Neural cell (in vitro differentiated cells): ENCODE measurements at regions not wholly inside any gene's neighbourhood (a gene's known extent, or its start where the extent isn't known, plus 50 kb on each side); places are given as distances from the start of the nearest gene placed in this dataset.

Experiments
- EP300 ChIP-seq: fragments of 450-650 bp; conservative IDR thresholded peaks from 2 replicates; pipeline ENCODE4 v1.6.1; 2014; ENCODE audit warnings: antibody characterized with exemption, mild to moderate bottlenecking, moderate library complexity; ENCODE audit not compliant: poor library complexity, severe bottlenecking
- EZH2 ChIP-seq: fragments of 200-600, 300-800 bp; shearing (Covaris generic), sonication (generic); IDR thresholded peaks from 2 replicates; pipeline ENCODE4 v1.6.1; 2014; ENCODE audit warnings: antibody characterized with exemption, low read length, borderline replicate concordance, mild to moderate bottlenecking; ENCODE audit not compliant: insufficient read depth, poor library complexity, severe bottlenecking
- MXI1 ChIP-seq: fragments of 450-650 bp; conservative IDR thresholded peaks from 2 replicates; pipeline ENCODE4 v1.6.1; 2014; ENCODE audit warnings: antibody characterized with exemption, mild to moderate bottlenecking; ENCODE audit not compliant: poor library complexity, severe bottlenecking
- POLR2AphosphoS5 ChIP-seq: IDR thresholded peaks from 2 replicates; pipeline ENCODE4 v1.6.1; 2012
- RAD21 ChIP-seq: fragments of 450-650 bp; conservative IDR thresholded peaks from 2 replicates; pipeline ENCODE4 v1.6.1; 2014; ENCODE audit warnings: antibody characterized with exemption, mild to moderate bottlenecking, moderate library complexity
- REST ChIP-seq: IDR thresholded peaks from 2 replicates; pipeline ENCODE4 v1.6.1; 2012; ENCODE audit warnings: borderline replicate concordance
- SMC3 ChIP-seq: fragments of 450-650 bp; conservative IDR thresholded peaks from 2 replicates; pipeline ENCODE4 v1.6.1; 2014; ENCODE audit warnings: antibody characterized with exemption, mild to moderate bottlenecking, moderate library complexity; ENCODE audit not compliant: poor library complexity
- TAF1 ChIP-seq: IDR thresholded peaks from 2 replicates; pipeline ENCODE4 v1.6.1; 2012; ENCODE audit warnings: low read depth
- TF ChIP-seq, protein P1 (sequence below): fragments of 450-650 bp; IDR thresholded peaks from 2 replicates; pipeline ENCODE4 v1.5.1; 2014; ENCODE audit warnings: antibody characterized with exemption, mild to moderate bottlenecking, moderate library complexity; ENCODE audit not compliant: poor library complexity, severe bottlenecking

DNA sequence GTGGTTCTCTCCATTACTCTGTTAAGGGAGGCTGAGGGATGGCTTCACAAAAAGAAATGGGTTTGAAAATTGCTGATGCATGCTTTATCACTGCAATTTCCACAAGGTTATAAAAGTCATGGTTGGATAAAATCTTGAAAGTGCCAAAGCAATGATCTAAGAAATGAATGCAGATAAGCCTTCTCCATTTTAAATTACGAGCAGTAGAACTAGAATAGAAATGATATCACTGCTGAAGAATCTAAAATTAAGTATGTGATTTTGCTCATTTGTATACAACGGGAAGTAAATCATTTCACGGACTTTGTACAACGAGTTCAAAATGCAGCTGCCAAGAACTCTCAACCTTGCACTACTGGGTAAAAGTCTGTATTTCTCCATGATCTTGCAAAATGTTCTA, 299.0 kb downstream of the PRELID2 start:
- TF ChIP-seq, protein P1, sequence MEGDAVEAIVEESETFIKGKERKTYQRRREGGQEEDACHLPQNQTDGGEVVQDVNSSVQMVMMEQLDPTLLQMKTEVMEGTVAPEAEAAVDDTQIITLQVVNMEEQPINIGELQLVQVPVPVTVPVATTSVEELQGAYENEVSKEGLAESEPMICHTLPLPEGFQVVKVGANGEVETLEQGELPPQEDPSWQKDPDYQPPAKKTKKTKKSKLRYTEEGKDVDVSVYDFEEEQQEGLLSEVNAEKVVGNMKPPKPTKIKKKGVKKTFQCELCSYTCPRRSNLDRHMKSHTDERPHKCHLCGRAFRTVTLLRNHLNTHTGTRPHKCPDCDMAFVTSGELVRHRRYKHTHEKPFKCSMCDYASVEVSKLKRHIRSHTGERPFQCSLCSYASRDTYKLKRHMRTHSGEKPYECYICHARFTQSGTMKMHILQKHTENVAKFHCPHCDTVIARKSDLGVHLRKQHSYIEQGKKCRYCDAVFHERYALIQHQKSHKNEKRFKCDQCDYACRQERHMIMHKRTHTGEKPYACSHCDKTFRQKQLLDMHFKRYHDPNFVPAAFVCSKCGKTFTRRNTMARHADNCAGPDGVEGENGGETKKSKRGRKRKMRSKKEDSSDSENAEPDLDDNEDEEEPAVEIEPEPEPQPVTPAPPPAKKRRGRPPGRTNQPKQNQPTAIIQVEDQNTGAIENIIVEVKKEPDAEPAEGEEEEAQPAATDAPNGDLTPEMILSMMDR = no peak
- TF ChIP-seq EZH2 (no peak), RAD21 (no peak), REST (no peak), TAF1 (no peak), SMC3 (no peak), POLR2AphosphoS5 (no peak), EP300 (no peak), MXI1 (no peak)
